CD4-positive, alpha-beta memory T cell (primary cell): ENCODE measurements at regions not wholly inside any gene's neighbourhood (a gene's known extent, or its start where the extent isn't known, plus 50 kb on each side); places are given as distances from the start of the nearest gene placed in this dataset.
"Not testable (repeated sequence)": the region's sequence is repeated elsewhere in the genome, so short reads cannot be mapped to it uniquely, and the experiment has no call there.

Experiments
- CTCF ChIA-PET: fragments of 350-600 bp; sonication (Branson Sonifier 250); formaldehyde crosslinking; loops from one replicate; lab custom pipeline; 2021; ENCODE audit warnings: inconsistent platforms; ENCODE audit not compliant: partially characterized antibody; lab: Charles Lee
- POLR2A ChIA-PET: fragments of 350-600 bp; sonication (Branson Sonifier 250); formaldehyde crosslinking; loops from one replicate; lab custom pipeline; 2021; ENCODE audit not compliant: partially characterized antibody; lab: Charles Lee
- DNase-seq, 5 donors: peaks; one replicate each; pipeline versions ENCODE4 v3.0.0 to v3.0.0-alpha.2; 2020 to 2022; ENCODE audit warnings: mixed read lengths in 1 of 5
- H3K27ac ChIP-seq: one replicate; pipeline ENCODE4 v1.7.0; 2013; ENCODE audit warnings: low read depth, low read length
- H3K27me3 ChIP-seq: 2 replicates; pipeline ENCODE4 v1.7.0; 2013; ENCODE audit warnings: mild to moderate bottlenecking, low read length, moderate library complexity; ENCODE audit not compliant: insufficient read depth
- H3K36me3 ChIP-seq: 2 replicates; pipeline ENCODE4 v1.7.0; 2013; ENCODE audit warnings: mild to moderate bottlenecking, low read length, moderate library complexity; ENCODE audit not compliant: insufficient read depth
- H3K4me1 ChIP-seq: 2 replicates; pipeline ENCODE4 v1.7.0; 2013; ENCODE audit warnings: mild to moderate bottlenecking, low read length, moderate library complexity; ENCODE audit not compliant: insufficient read depth
- H3K4me3 ChIP-seq, 2 donors: one replicate each; pipeline ENCODE4 v1.7.0; 2013; ENCODE audit warnings: low read length in 2 of 2, mild to moderate bottlenecking in 1 of 2
- H3K9me3 ChIP-seq, 2 donors: one replicate each; pipeline ENCODE4 v1.7.0; 2013; ENCODE audit warnings: low read length in 2 of 2, control low read depth in 1 of 2; ENCODE audit not compliant: control insufficient read depth in 1 of 2
- H3K27ac Mint-ChIP-seq, 7 donors: one replicate each; pipeline ENCODE4 v1.8.0; 2020 to 2021; ENCODE audit warnings: mixed read lengths in 7 of 7, mild to moderate bottlenecking in 6 of 7, inconsistent platforms in 3 of 7, moderate library complexity in 3 of 7
- H3K27me3 Mint-ChIP-seq, 2 donors: one replicate each; pipeline ENCODE4 v1.8.0; 2020 to 2021; ENCODE audit warnings: mixed read lengths in 2 of 2
- H3K36me3 Mint-ChIP-seq, 2 donors: one replicate each; pipeline ENCODE4 v1.8.0; 2020 to 2021; ENCODE audit warnings: mixed read lengths in 2 of 2, inconsistent platforms in 1 of 2, mild to moderate bottlenecking in 1 of 2
- H3K4me1 Mint-ChIP-seq, 4 donors: one replicate each; pipeline ENCODE4 v1.8.0; 2020 to 2021; ENCODE audit warnings: mixed read lengths in 4 of 4, mild to moderate bottlenecking in 1 of 4
- H3K4me3 Mint-ChIP-seq, 8 donors: one replicate each; pipeline ENCODE4 v1.8.0; 2020 to 2021; ENCODE audit warnings: mixed read lengths in 8 of 8, mild to moderate bottlenecking in 7 of 8, moderate library complexity in 6 of 8, inconsistent platforms in 3 of 8
- H3K9me3 Mint-ChIP-seq, 8 donors: one replicate each; pipeline ENCODE4 v1.8.0; 2020 to 2021; ENCODE audit warnings: mixed read lengths in 8 of 8, mild to moderate bottlenecking in 5 of 8, inconsistent platforms in 3 of 8, moderate library complexity in 1 of 8
- intact Hi-C: fragments of 100-400 bp; cut with micrococcal nuclease; formaldehyde crosslinking; loops from one replicate; pipeline ENCODE4 v1.15.1; 2023

GRCh38 chr2:12926641-12927040 lies 209.9 kb downstream of the TRIB2 start:
- H3K9me3 ChIP-seq, H3K27ac ChIP-seq, H3K36me3 Mint-ChIP-seq, H3K27ac Mint-ChIP-seq, H3K4me3 Mint-ChIP-seq, H3K27me3 ChIP-seq, H3K36me3 ChIP-seq, H3K9me3 Mint-ChIP-seq, intact Hi-C loops, H3K4me3 ChIP-seq, H3K27me3 Mint-ChIP-seq, POLR2A ChIA-PET, DNase-seq: not testable (repeated sequence)
- peaks cover 15% of the 10 kb centered on the region for H3K4me1 ChIP-seq
- peaks cover 11 to 27% (median 17%) of the 10 kb centered on the region in 4 donors for H3K4me1 Mint-ChIP-seq
- CTCF ChIA-PET: interaction anchor here (0.8 kb wide), 1 partner anchor 209 kb away, joined by 3 read pairs; no protein-coding TSS in a partner anchor

DNA sequence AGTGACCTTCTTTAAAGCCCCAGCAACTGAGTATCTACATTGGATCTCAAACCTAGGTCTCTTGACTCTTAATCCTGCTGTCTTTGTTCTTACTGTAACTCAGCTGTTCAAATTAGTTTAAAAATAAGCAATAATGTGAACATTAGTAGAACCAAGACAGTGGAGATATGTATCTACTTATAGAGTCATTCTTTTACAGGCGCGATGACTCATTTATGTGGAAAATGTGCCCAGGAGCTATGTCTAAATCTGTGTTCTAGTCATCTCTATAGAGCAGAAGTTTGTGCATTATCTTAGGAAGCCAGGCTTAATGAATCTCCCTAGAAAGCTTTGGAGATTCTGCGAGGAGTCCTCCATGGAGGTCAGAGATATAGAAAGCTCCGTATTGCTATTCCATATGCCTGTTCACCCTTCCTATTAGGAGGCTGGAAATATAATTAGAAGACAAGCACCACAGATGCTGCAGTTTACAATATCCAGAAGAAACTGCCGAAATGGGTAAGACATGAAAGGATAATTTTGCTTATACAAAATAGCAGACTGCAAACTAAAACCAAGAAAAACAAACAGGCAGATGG lies 211.6 kb downstream of the TRIB2 start:
- no peaks in the 10 kb centered on the region for H3K27me3 Mint-ChIP-seq
- no peak overlapping the region for H3K27ac ChIP-seq
- intact Hi-C loops: no loop called here
- no peak overlapping the region for H3K4me3 Mint-ChIP-seq
- no peaks in the 10 kb centered on the region for H3K36me3 ChIP-seq
- DNase-seq: no peak
- H3K4me1 Mint-ChIP-seq: peaks cover 11 to 27% (median 17%) of the 10 kb centered on the region in 4 donors
- H3K27ac Mint-ChIP-seq: no peak overlapping the region
- no peaks in the 10 kb centered on the region for H3K9me3 Mint-ChIP-seq
- no peaks in the 10 kb centered on the region for H3K36me3 Mint-ChIP-seq
- H3K9me3 ChIP-seq: no peaks in the 10 kb centered on the region
- H3K4me1 ChIP-seq: peaks cover 15% of the 10 kb centered on the region
- CTCF ChIA-PET: interaction anchor here (0.8 to 10.2 kb wide), 7 partner anchors 32 to 513 kb away, joined by 3 to 237 read pairs (median 3); partner anchors contain the start of gene TRIB2
- no peaks in the 10 kb centered on the region for H3K27me3 ChIP-seq
- POLR2A ChIA-PET: interaction anchor here (0.9 to 5.8 kb wide), 3 partner anchors 31 to 211 kb away, joined by 3 to 72 read pairs (median 3); partner anchors contain the start of gene TRIB2
- no peak overlapping the region for H3K4me3 ChIP-seq

DNA sequence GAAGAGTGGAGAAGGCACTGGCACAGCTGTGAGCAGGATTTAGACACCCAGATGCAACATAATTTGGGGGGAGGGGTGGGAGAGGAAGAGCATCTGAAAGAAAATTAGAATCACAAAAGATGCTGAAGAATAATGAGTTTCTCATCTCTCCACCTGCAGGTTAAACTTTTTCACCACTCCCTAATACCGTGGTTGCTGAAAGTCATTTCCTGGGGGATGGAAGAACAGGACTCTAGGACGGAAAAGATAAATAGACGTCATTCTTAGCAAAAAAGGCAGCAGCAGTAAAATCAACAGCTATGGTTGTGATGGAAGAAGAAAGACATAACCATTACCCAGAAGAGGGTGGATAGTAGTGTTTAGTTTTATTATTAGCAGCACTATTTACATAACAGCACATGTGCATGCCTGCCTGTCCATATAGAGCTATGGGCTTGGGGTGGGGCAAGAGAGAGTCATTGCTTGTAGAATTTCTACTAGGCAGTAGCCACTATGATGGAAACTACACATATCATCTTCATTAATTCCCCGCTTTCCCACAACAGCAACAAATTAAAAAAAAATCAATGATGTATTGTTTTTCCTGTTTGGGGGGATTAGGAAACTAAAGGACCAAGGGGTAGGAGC lies 212.2 kb downstream of the TRIB2 start:
- no peak overlapping the region for H3K4me3 Mint-ChIP-seq

GRCh38 chr2:12929758-12930157 lies 213.0 kb downstream of the TRIB2 start:
- Mint-ChIP-seq H3K36me3 (no peaks in the 10 kb centered on the region), H3K4me3 (no peak overlapping the region), H3K27me3 (no peaks in the 10 kb centered on the region), H3K27ac (no peak overlapping the region), H3K4me1 (peaks cover 11 to 27% (median 17%) of the 10 kb centered on the region in 4 donors), H3K9me3 (no peaks in the 10 kb centered on the region)
- Histone ChIP-seq H3K4me1 (peaks cover 15% of the 10 kb centered on the region), H3K4me3 (no peak overlapping the region), H3K27me3 (no peaks in the 10 kb centered on the region), H3K9me3 (no peaks in the 10 kb centered on the region), H3K27ac (no peak overlapping the region), H3K36me3 (no peaks in the 10 kb centered on the region)
- ChIA-PET POLR2A (interaction anchor here (0.6 to 5.8 kb wide), 7 partner anchors 168 to 513 kb away, joined by 3 to 72 read pairs (median 5); partner anchors contain the start of gene TRIB2), CTCF (interaction anchor here (0.5 to 10.2 kb wide), 30 partner anchors 9 to 1101 kb away, joined by 3 to 237 read pairs (median 5); partner anchors contain the start of gene TRIB2)
- DNase-seq: no peak
- intact Hi-C loops: loop anchor here (2.0 to 5.0 kb wide), 2 partner anchors 77 to 107 kb away; no protein-coding TSS in a partner anchor

More for the DNA sequence above, 212.2 kb downstream of the TRIB2 start:
- H3K9me3 ChIP-seq: no peaks in the 10 kb centered on the region
- ChIA-PET CTCF (interaction anchor here (0.5 to 10.2 kb wide), 16 partner anchors 21 to 1100 kb away, joined by 3 to 237 read pairs (median 4); partner anchors contain the start of gene TRIB2), POLR2A (interaction anchor here (1.1 to 5.8 kb wide), 3 partner anchors 32 to 212 kb away, joined by 3 to 72 read pairs (median 22); partner anchors contain the start of gene TRIB2)
- no peaks in the 10 kb centered on the region for H3K27me3 ChIP-seq
- peak overlapping the region in 2 of 7 donors; percentile 10 to 39 for H3K27ac Mint-ChIP-seq
- no peaks in the 10 kb centered on the region for H3K36me3 ChIP-seq
- H3K27me3 Mint-ChIP-seq: no peaks in the 10 kb centered on the region
- peaks cover 15% of the 10 kb centered on the region for H3K4me1 ChIP-seq
- no peak overlapping the region for H3K27ac ChIP-seq
- no peaks in the 10 kb centered on the region for H3K36me3 Mint-ChIP-seq
- intact Hi-C loops: no loop called here
- DNase-seq: no peak
- H3K4me1 Mint-ChIP-seq: peaks cover 11 to 27% (median 17%) of the 10 kb centered on the region in 4 donors
- no peaks in the 10 kb centered on the region for H3K9me3 Mint-ChIP-seq
- no peak overlapping the region for H3K4me3 ChIP-seq

GRCh38 chr2:12930391-12930790 lies 213.7 kb downstream of the TRIB2 start:
- H3K4me1 Mint-ChIP-seq: peaks cover 11 to 27% (median 17%) of the 10 kb centered on the region in 4 donors
- intact Hi-C loops: loop anchor here (2.0 to 5.0 kb wide), 2 partner anchors 76 to 108 kb away; no protein-coding TSS in a partner anchor
- H3K36me3 ChIP-seq: no peaks in the 10 kb centered on the region
- no peaks in the 10 kb centered on the region for H3K9me3 ChIP-seq
- H3K27me3 ChIP-seq: no peaks in the 10 kb centered on the region
- CTCF ChIA-PET: interaction anchor here (0.6 to 10.2 kb wide), 59 partner anchors 9 to 1237 kb away, joined by 3 to 237 read pairs (median 4); partner anchors contain the start of gene TRIB2
- peaks cover 15% of the 10 kb centered on the region for H3K4me1 ChIP-seq
- no peaks in the 10 kb centered on the region for H3K36me3 Mint-ChIP-seq
- no peak overlapping the region for H3K27ac Mint-ChIP-seq
- no peaks in the 10 kb centered on the region for H3K27me3 Mint-ChIP-seq
- POLR2A ChIA-PET: interaction anchor here (0.9 to 5.8 kb wide), 7 partner anchors 33 to 514 kb away, joined by 3 to 72 read pairs (median 5); partner anchors contain the start of gene TRIB2
- H3K4me3 Mint-ChIP-seq: no peak overlapping the region
- H3K9me3 Mint-ChIP-seq: no peaks in the 10 kb centered on the region
- no peak overlapping the region for H3K27ac ChIP-seq
- no peak overlapping the region for H3K4me3 ChIP-seq
- DNase-seq: no peak

DNA sequence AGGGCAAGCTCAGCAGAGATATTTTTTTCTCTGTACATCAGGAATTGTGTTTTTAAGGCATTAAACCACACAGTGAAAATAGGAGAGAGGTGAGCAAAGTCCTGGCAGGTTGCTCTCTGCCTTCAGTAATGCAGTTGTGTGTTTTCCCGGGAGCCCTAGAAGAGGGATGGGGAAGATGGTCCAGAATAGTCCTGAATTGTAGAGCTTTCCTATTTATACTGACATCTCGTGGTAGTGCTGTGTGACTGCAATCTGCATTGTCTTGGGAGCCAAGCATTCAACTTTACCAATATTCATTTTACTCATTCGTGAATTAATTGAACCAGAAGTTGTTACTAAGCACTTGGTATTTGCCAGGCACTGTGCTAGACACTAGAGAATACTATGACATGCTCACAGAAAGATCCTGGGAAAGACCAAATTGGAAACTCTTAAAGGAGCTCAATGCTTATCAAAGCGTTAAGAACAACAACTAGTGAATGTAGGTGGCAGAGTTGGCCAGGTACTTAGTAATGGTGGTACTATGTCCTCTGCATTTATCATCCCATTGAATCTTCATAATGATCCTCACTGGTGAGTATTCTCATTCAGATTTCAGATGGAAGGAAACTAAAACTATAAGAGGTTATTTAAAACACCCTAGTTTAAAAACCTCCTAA lies 214.6 kb downstream of the TRIB2 start:
- no peak overlapping the region for H3K4me3 ChIP-seq
- Mint-ChIP-seq H3K4me3 (no peak overlapping the region), H3K9me3 (no peaks in the 10 kb centered on the region), H3K27ac (no peak overlapping the region), H3K27me3 (no peaks in the 10 kb centered on the region), H3K36me3 (no peaks in the 10 kb centered on the region), H3K4me1 (peaks cover 11 to 23% (median 17%) of the 10 kb centered on the region in 4 donors)
- intact Hi-C loops: loop anchor here (1.0 to 5.0 kb wide), 7 partner anchors 74 to 1102 kb away; partner anchors contain the start of gene TRIB2
- no peaks in the 10 kb centered on the region for H3K27me3 ChIP-seq
- H3K36me3 ChIP-seq: no peaks in the 10 kb centered on the region
- no peak overlapping the region for H3K27ac ChIP-seq
- peaks cover 15% of the 10 kb centered on the region for H3K4me1 ChIP-seq
- POLR2A ChIA-PET: interaction anchor here (0.9 to 5.8 kb wide), 6 partner anchors 34 to 515 kb away, joined by 3 to 72 read pairs (median 6); partner anchors contain the start of gene TRIB2
- H3K9me3 ChIP-seq: no peaks in the 10 kb centered on the region
- peak in 4 of 5 donors; percentile 13 to 25 (median 22) for DNase-seq
- CTCF ChIA-PET: interaction anchor here (0.6 to 10.2 kb wide), 62 partner anchors 8 to 1238 kb away, joined by 3 to 237 read pairs (median 4); partner anchors contain the start of gene TRIB2
